ENCODE measurements at regions not wholly inside any gene's neighbourhood (a gene's known extent, or its start where the extent isn't known, plus 50 kb on each side); places are given as distances from the start of the nearest gene placed in this dataset.

DNA sequence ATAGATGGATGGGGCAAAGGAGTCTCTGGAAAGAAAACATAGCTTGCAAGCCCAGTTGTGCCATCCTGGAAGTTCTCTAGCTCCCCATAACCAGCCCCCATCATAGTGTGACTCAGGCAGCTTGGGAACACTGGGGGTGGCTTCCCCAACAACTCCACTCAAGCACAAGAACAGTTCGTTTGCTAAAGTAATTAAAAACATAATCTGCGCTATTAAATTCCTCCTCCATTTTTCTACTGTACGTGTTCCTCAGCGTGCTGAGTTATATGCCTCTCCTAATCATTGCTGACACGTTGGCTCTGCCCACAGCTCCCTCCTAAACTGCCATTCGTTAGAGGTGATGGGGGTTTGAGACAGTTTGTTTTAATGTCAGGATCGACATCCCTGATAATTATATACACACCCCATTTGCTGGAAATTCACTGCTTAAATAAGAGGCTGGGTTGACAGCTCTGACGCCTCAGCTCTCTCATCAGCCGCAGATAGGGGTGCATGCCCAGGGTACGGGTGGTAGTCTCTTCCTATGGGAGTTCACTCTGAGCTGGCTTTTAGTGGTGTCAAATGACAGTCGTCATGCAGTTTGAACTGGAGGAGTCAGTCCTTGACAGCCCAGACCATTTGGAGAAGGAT, 59.5 kb upstream of the SEZ6L start:
- Histone ChIP-seq H3K9me3 (no peaks in the 10 kb centered on the region), H3K27me3 (no peaks in the 10 kb centered on the region), H3K4me3 (no peak overlapping the region), H3K4me1 (no peaks in the 10 kb centered on the region), H3K36me3 (no peaks in the 10 kb centered on the region), H3K27ac (no peak overlapping the region)
- intact Hi-C loops (cut with DNase I): no loop called here
- no peak for ATAC-seq
- no peak for DNase-seq
- TF ChIP-seq, protein P1, sequence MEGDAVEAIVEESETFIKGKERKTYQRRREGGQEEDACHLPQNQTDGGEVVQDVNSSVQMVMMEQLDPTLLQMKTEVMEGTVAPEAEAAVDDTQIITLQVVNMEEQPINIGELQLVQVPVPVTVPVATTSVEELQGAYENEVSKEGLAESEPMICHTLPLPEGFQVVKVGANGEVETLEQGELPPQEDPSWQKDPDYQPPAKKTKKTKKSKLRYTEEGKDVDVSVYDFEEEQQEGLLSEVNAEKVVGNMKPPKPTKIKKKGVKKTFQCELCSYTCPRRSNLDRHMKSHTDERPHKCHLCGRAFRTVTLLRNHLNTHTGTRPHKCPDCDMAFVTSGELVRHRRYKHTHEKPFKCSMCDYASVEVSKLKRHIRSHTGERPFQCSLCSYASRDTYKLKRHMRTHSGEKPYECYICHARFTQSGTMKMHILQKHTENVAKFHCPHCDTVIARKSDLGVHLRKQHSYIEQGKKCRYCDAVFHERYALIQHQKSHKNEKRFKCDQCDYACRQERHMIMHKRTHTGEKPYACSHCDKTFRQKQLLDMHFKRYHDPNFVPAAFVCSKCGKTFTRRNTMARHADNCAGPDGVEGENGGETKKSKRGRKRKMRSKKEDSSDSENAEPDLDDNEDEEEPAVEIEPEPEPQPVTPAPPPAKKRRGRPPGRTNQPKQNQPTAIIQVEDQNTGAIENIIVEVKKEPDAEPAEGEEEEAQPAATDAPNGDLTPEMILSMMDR (IDR thresholded peaks at IDR 0.05): no peak
- TF ChIP-seq POLR2A (IDR thresholded peaks at IDR 0.05): no peak
- WGBS (ENCODE audit: insufficient coverage, low coverage, low lambda C conversion rate, missing lambda C conversion rate): 54% methylated on average over 11 of the region's 11 CpGs

DNA sequence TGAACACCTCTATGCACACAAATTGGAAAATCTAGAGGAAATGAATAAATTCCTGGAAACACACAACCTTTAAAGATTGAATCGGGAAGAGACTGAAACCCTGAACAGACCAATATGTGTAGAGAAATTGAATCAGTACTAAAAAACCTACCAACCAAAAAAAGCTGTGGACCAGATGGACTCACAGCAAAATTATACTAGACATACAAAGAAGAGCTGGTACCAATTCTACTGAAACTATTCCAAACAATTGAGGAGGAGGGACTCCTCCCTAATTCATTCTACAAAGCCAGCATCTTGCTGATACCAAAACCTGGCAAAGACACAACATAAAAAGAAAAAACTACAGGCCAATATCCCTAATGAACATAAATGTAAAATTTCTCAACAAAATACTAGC, 54.4 kb upstream of the SEZ6L start:
- no peaks in the 10 kb centered on the region for H3K36me3 ChIP-seq
- ATAC-seq: no peak
- H3K9me3 ChIP-seq: no peaks in the 10 kb centered on the region
- no peak overlapping the region for H3K4me3 ChIP-seq
- TF ChIP-seq, protein P1 (IDR thresholded peaks at IDR 0.05): no peak
- no peak for TF ChIP-seq POLR2A (IDR thresholded peaks at IDR 0.05)
- no peak overlapping the region for H3K27ac ChIP-seq
- WGBS (ENCODE audit: insufficient coverage, low coverage, low lambda C conversion rate, missing lambda C conversion rate): 57% methylated on average over 1 of the region's 1 CpG
- DNase-seq: no peak
- no peaks in the 10 kb centered on the region for H3K27me3 ChIP-seq
- H3K4me1 ChIP-seq: no peaks in the 10 kb centered on the region
- intact Hi-C loops (cut with DNase I): no loop called here

DNA sequence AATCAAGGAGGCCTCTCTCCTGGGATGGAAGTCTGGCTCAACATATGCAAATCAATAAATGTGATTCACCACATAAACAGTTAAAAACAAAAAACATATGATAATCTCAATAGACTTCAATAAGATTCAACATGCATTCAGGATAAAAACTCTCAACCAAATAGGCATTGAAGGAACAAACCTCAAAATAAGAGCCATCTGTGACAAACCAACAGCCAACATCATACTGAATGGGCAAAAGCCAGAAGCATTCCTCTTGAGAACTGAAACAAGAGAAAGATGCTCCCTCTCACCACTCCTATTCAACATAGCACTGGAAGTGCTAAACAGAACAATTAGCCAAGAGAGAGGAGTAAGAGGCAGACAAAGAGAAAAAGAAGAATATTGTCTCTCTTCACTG, 54.0 kb upstream of the SEZ6L start:
- intact Hi-C loops (cut with DNase I): no loop called here
- TF ChIP-seq, protein P1 (IDR thresholded peaks at IDR 0.05): no peak
- no peak for TF ChIP-seq POLR2A (IDR thresholded peaks at IDR 0.05)

More for the DNA sequence above, 54.0 kb upstream of the SEZ6L start:
- DNase-seq (no peak), ATAC-seq (no peak)
- H3K4me3 ChIP-seq: no peak overlapping the region
- H3K9me3 ChIP-seq: no peaks in the 10 kb centered on the region
- no peak overlapping the region for H3K27ac ChIP-seq
- no peaks in the 10 kb centered on the region for H3K36me3 ChIP-seq
- H3K4me1 ChIP-seq: no peaks in the 10 kb centered on the region
- no peaks in the 10 kb centered on the region for H3K27me3 ChIP-seq
